H1 (cell line): ENCODE measurements at regions not wholly inside any gene's neighbourhood (a gene's known extent, or its start where the extent isn't known, plus 50 kb on each side); places are given as distances from the start of the nearest gene placed in this dataset.

ENCODE experiments used
- CTCF ChIA-PET: fragments of 300-600 bp; sonication (Branson Sonifier 250); formaldehyde crosslinking; loops from one replicate; lab custom pipeline; 2021; ENCODE audit not compliant: partially characterized antibody; lab: Charles Lee
- POLR2A ChIA-PET: fragments of 300-600 bp; sonication (Branson Sonifier 250); formaldehyde crosslinking; loops from one replicate; lab custom pipeline; 2021; ENCODE audit warnings: inconsistent platforms; ENCODE audit not compliant: partially characterized antibody; lab: Charles Lee
- DNase-seq, 2 experiments: peaks; one replicate each; pipeline versions ENCODE4 v3.0.0 to v3.0.0-alpha.2; 2010 to 2022; ENCODE audit warnings: low spot score in 2 of 2, low read depth in 1 of 2, mixed read lengths in 1 of 2
- FAIRE-seq: peaks from 2 replicates; lab custom pipeline; 2011; peaks lifted over from hg19 to GRCh38; lab: Jason Lieb, UNC
- H2AFZ ChIP-seq: 2 replicates; pipeline ENCODE4 v1.8.1; 2012; ENCODE audit warnings: low read length, inconsistent platforms
- H2AK5ac ChIP-seq: 2 replicates; pipeline ENCODE4 v1.6.1; 2013; ENCODE audit warnings: low read depth, low read length
- H2BK120ac ChIP-seq: replicated peaks from 2 replicates; pipeline ENCODE3; 2013; ENCODE audit warnings: low read depth, low read length, inconsistent platforms
- H2BK12ac ChIP-seq: 2 replicates; pipeline ENCODE4 v1.6.1; 2013; ENCODE audit warnings: low read depth, low read length
- H2BK15ac ChIP-seq: 2 replicates; pipeline ENCODE4 v1.6.1; 2013; ENCODE audit warnings: low read length
- H2BK20ac ChIP-seq: 2 replicates; pipeline ENCODE4 v1.6.1; 2013; ENCODE audit warnings: low read length
- H2BK5ac ChIP-seq: 2 replicates; pipeline ENCODE4 v1.6.1; 2013; ENCODE audit warnings: low read depth, low read length
- H3K14ac ChIP-seq: 2 replicates; pipeline ENCODE4 v1.6.1; 2013; ENCODE audit warnings: inconsistent platforms; ENCODE audit not compliant: insufficient read length
- H3K18ac ChIP-seq: 2 replicates; pipeline ENCODE4 v1.6.1; 2013; ENCODE audit warnings: low read length; ENCODE audit errors: extremely low read depth
- H3K23ac ChIP-seq: 2 replicates; pipeline ENCODE4 v1.6.1; 2013; ENCODE audit warnings: inconsistent platforms; ENCODE audit not compliant: insufficient read length
- H3K23me2 ChIP-seq: 2 replicates; pipeline ENCODE4 v1.6.1; 2013; ENCODE audit warnings: low read depth, low read length
- H3K27ac ChIP-seq: 2 replicates; pipeline ENCODE4 v1.6.1; 2011; ENCODE audit warnings: low read depth, low read length, inconsistent platforms
- H3K27me3 ChIP-seq, 4 experiments: replicated peaks in 1 of 4; 1 replicate in 1 of 4; 2 replicates in 3 of 4; pipeline versions ENCODE4 v1.6.1 to v1.8.1; 2011 to 2013; ENCODE audit warnings: low read length in 3 of 4, mild to moderate bottlenecking in 3 of 4, inconsistent platforms in 2 of 4, mixed read lengths in 2 of 4, moderate library complexity in 1 of 4; ENCODE audit not compliant: control insufficient read depth in 3 of 4, insufficient read depth in 3 of 4; ENCODE audit errors: extremely low read depth in 1 of 4
- H3K36me3 ChIP-seq, 4 experiments: 2 replicates each; pipeline versions ENCODE4 v1.6.1 to v1.8.1; 2011 to 2013; ENCODE audit warnings: mild to moderate bottlenecking in 4 of 4, low read length in 3 of 4, moderate library complexity in 2 of 4, control low read depth in 1 of 4, inconsistent platforms in 1 of 4; ENCODE audit not compliant: insufficient read depth in 4 of 4, control insufficient read depth in 2 of 4
- H3K4ac ChIP-seq: replicated peaks from 2 replicates; pipeline ENCODE3; 2013; ENCODE audit warnings: low read length, low read depth, mixed read lengths, inconsistent platforms; ENCODE audit not compliant: insufficient read length
- H3K4me1 ChIP-seq, 4 experiments: replicated peaks in 1 of 4; 1 replicate in 1 of 4; 2 replicates in 3 of 4; pipeline versions ENCODE4 v1.6.1 to v1.8.1; 2011 to 2013; ENCODE audit warnings: low read length in 3 of 4, inconsistent platforms in 2 of 4, mixed read lengths in 1 of 4; ENCODE audit not compliant: insufficient read depth in 4 of 4, control insufficient read depth in 3 of 4
- H3K4me2 ChIP-seq, 2 experiments: 2 replicates each; pipeline versions ENCODE4 v1.6.1 to v1.8.1; 2011 to 2013; ENCODE audit warnings: low read depth in 2 of 2, low read length in 2 of 2, control low read depth in 1 of 2, inconsistent platforms in 1 of 2, mild to moderate bottlenecking in 1 of 2; ENCODE audit not compliant: insufficient read depth in 1 of 2
- H3K4me3 ChIP-seq, 4 experiments: fragments of 200-600, 300-600 bp in 1 of 4; sonication (generic), shearing (Covaris generic), sonication (Bioruptor Twin) in 1 of 4; 2 replicates each; pipeline versions ENCODE4 v1.5.1 to v1.8.1; 2011 to 2016; ENCODE audit warnings: low read length in 4 of 4, low read depth in 3 of 4, control low read depth in 2 of 4, inconsistent platforms in 2 of 4, mild to moderate bottlenecking in 2 of 4, mixed read lengths in 1 of 4, moderate library complexity in 1 of 4; ENCODE audit not compliant: insufficient read depth in 2 of 4; ENCODE audit errors: extremely low read depth in 1 of 4
- H3K56ac ChIP-seq: replicated peaks from 2 replicates; pipeline ENCODE3; 2013; ENCODE audit warnings: low read depth, mild to moderate bottlenecking, mixed read lengths, low read length, inconsistent platforms; ENCODE audit not compliant: insufficient read length
- H3K79me1 ChIP-seq: 2 replicates; pipeline ENCODE4 v1.6.1; 2013; ENCODE audit warnings: low read depth, low read length, control low read depth
- H3K79me2 ChIP-seq, 2 experiments: 2 replicates each; pipeline versions ENCODE4 v1.6.1 to v1.8.1; 2012 to 2013; ENCODE audit warnings: low read length in 2 of 2, mild to moderate bottlenecking in 2 of 2, inconsistent platforms in 1 of 2; ENCODE audit not compliant: insufficient read depth in 2 of 2, control insufficient read depth in 1 of 2
- H3K9ac ChIP-seq, 4 experiments: replicated peaks in 1 of 4; 1 replicate in 1 of 4; 2 replicates in 3 of 4; pipeline versions ENCODE4 v1.6.1 to v1.8.1; 2011 to 2013; ENCODE audit warnings: low read depth in 3 of 4, low read length in 3 of 4, control low read depth in 2 of 4, mild to moderate bottlenecking in 2 of 4, moderate library complexity in 2 of 4, inconsistent platforms in 1 of 4; ENCODE audit errors: extremely low read depth in 1 of 4
- H3K9me3 ChIP-seq, 2 experiments: 2 replicates each; pipeline versions ENCODE4 v1.6.1 to v1.8.1; 2012 to 2013; ENCODE audit warnings: mild to moderate bottlenecking in 2 of 2, moderate library complexity in 2 of 2, control low read depth in 1 of 2, inconsistent platforms in 1 of 2, low read depth in 1 of 2, low read length in 1 of 2, mixed read lengths in 1 of 2; ENCODE audit not compliant: insufficient read depth in 2 of 2
- H4K20me1 ChIP-seq, 2 experiments: replicated peaks in 1 of 2; 2 replicates each; pipeline versions ENCODE3 to v1.8.1; 2011 to 2013; ENCODE audit warnings: inconsistent platforms in 2 of 2, low read length in 2 of 2, mild to moderate bottlenecking in 1 of 2; ENCODE audit not compliant: insufficient read depth in 2 of 2, control insufficient read depth in 1 of 2
- H4K5ac ChIP-seq: 2 replicates; pipeline ENCODE4 v1.6.1; 2013; ENCODE audit warnings: low read length, low read depth, mixed read lengths, inconsistent platforms; ENCODE audit not compliant: insufficient read length
- H4K8ac ChIP-seq: 2 replicates; pipeline ENCODE4 v1.8.0; 2013; ENCODE audit warnings: mild to moderate bottlenecking, moderate library complexity, low read length, inconsistent platforms; ENCODE audit not compliant: insufficient read depth; ENCODE audit errors: extremely low read depth
- H4K91ac ChIP-seq: replicated peaks from 2 replicates; pipeline ENCODE3; 2013; ENCODE audit warnings: low read length, mixed read lengths, inconsistent platforms; ENCODE audit not compliant: insufficient read length
- BRCA1 ChIP-seq: IDR thresholded peaks from 2 replicates; pipeline ENCODE4 v1.6.1; 2012; ENCODE audit warnings: low read depth, low read length, improper control_type of control experiment
- CHD2 ChIP-seq: IDR thresholded peaks from 2 replicates; pipeline ENCODE4 v1.6.1; 2012; ENCODE audit warnings: low read length, improper control_type of control experiment
- CTBP2 ChIP-seq: IDR thresholded peaks from 2 replicates; pipeline ENCODE4 v1.7.0; 2011; ENCODE audit warnings: borderline replicate concordance, mild to moderate bottlenecking, moderate library complexity, mixed read lengths, low read length; ENCODE audit not compliant: insufficient read depth, insufficient read length
- HDAC2 ChIP-seq, 2 experiments: fragments of 300-600 bp in 1 of 2; sonication (generic) in 1 of 2; IDR thresholded peaks; 2 replicates each; pipeline ENCODE4 v1.6.1; 2011 to 2012; ENCODE audit warnings: low read depth in 2 of 2, low read length in 2 of 2, mild to moderate bottlenecking in 2 of 2, moderate library complexity in 2 of 2, borderline replicate concordance in 1 of 2, inconsistent platforms in 1 of 2
- HDAC6 ChIP-seq: IDR thresholded peaks from one replicate; pipeline ENCODE4 v1.7.1; 2012; ENCODE audit warnings: low read depth, mild to moderate bottlenecking, inconsistent platforms, low read length, moderate library complexity
- JUND ChIP-seq: IDR thresholded peaks from 2 replicates; pipeline ENCODE4 v1.6.1; 2011; ENCODE audit warnings: mild to moderate bottlenecking, improper control_type of control experiment, low read length
- KDM1A ChIP-seq: fragments of 200-600, 300-600 bp; sonication (generic); IDR thresholded peaks from 2 replicates; pipeline ENCODE4 v1.7.1; 2016; ENCODE audit warnings: mild to moderate bottlenecking, low read length, borderline replicate concordance
- KDM5A ChIP-seq: fragments of 200-600 bp; IDR thresholded peaks from 2 replicates; pipeline ENCODE4 v1.7.1; 2012; ENCODE audit warnings: mild to moderate bottlenecking, low read length, inconsistent platforms, mixed read lengths
- MAFK ChIP-seq: IDR thresholded peaks from 2 replicates; pipeline ENCODE4 v1.6.1; 2012; ENCODE audit warnings: low read depth, mild to moderate bottlenecking, improper control_type of control experiment, low read length
- POLR2AphosphoS5 ChIP-seq: IDR thresholded peaks from 2 replicates; pipeline ENCODE4 v1.6.1; 2011; ENCODE audit warnings: low read depth, low read length
- RAD21 ChIP-seq, 2 experiments: IDR thresholded peaks in 1 of 2; conservative IDR thresholded peaks in 1 of 2; 2 replicates each; pipeline ENCODE4 v1.6.1; 2011; ENCODE audit warnings: low read depth in 2 of 2, low read length in 2 of 2, improper control_type of control experiment in 1 of 2, inconsistent platforms in 1 of 2, mild to moderate bottlenecking in 1 of 2, moderate library complexity in 1 of 2
- SAP30 ChIP-seq: fragments of 300-600 bp; sonication (generic); IDR thresholded peaks from 2 replicates; pipeline ENCODE4 v1.7.1; 2012; ENCODE audit warnings: low read length, moderate library complexity, mild to moderate bottlenecking, inconsistent platforms; ENCODE audit not compliant: insufficient read depth, insufficient replicate concordance
- SRF ChIP-seq: IDR thresholded peaks from 2 replicates; pipeline ENCODE4 v1.6.1; 2011; ENCODE audit warnings: mild to moderate bottlenecking, low read depth, low read length, moderate library complexity
- SUZ12 ChIP-seq: fragments of 200-600 bp; sonication (generic); IDR thresholded peaks from 2 replicates; pipeline ENCODE4 v1.6.1; 2012; ENCODE audit warnings: mild to moderate bottlenecking, inconsistent platforms, low read length, moderate library complexity, mixed read lengths
- TBP ChIP-seq: IDR thresholded peaks from 2 replicates; pipeline ENCODE4 v1.6.1; 2011; ENCODE audit warnings: low read depth, low read length, improper control_type of control experiment
- ZNF274 ChIP-seq: IDR thresholded peaks from 2 replicates; pipeline ENCODE4 v1.7.0; 2012; ENCODE audit warnings: low read length, borderline replicate concordance; ENCODE audit errors: extremely low read depth

DNA sequence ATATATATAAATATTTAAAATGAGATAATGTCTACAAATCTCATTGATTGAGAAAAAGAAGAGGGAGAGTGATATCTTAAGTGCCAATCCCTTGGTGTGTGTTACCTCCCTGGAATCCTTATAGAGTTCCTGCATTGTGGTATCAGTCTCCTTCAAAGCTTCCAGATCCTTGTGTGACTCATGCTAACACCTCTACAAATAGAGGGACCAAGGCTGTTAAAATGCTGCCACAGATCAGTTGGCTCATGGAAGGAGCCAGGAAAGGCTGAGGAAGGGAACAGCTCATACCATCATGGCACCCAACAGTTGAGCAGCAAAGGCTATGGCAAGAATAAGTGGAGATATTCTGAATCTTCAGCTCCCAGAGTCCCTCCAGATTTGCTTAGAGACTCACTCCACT, 163.6 kb upstream of the ISX start:
- ChIA-PET CTCF (no interaction called here), POLR2A (no interaction called here)
- Histone ChIP-seq H3K9me3 (no peaks in the 10 kb centered on the region), H4K5ac (no peak overlapping the region), H2AK5ac (no peak overlapping the region), H3K4me3 (no peak overlapping the region), H2BK120ac (no peak overlapping the region), H2BK15ac (no peak overlapping the region), H3K4me2 (no peak overlapping the region), H3K4ac (no peak overlapping the region), H3K27me3 (no peaks in the 10 kb centered on the region; a peak in 1 of 7 replicates), H3K79me1 (no peaks in the 10 kb centered on the region), H3K56ac (no peak overlapping the region), H2AFZ (no peak overlapping the region), H3K14ac (no peak overlapping the region), H4K91ac (no peak overlapping the region), H2BK12ac (no peak overlapping the region), H3K36me3 (no peaks in the 10 kb centered on the region), H3K23me2 (no peaks in the 10 kb centered on the region), H3K18ac (no peak overlapping the region), H4K8ac (no peak overlapping the region), H3K79me2 (no peaks in the 10 kb centered on the region), H3K27ac (no peak overlapping the region), H2BK20ac (no peak overlapping the region), H3K23ac (no peak overlapping the region), H4K20me1 (no peaks in the 10 kb centered on the region), H3K4me1 (no peaks in the 10 kb centered on the region), H3K9ac (no peak overlapping the region), H2BK5ac (no peak overlapping the region)
- FAIRE-seq, result no peak
- DNase-seq, result no peak
- TF ChIP-seq SAP30, result no peak
- no peak for TF ChIP-seq HDAC6
- no peak for TF ChIP-seq KDM1A
- TF ChIP-seq BRCA1, result no peak
- no peak for TF ChIP-seq ZNF274
- no peak for TF ChIP-seq KDM5A
- TF ChIP-seq MAFK, result no peak
- TF ChIP-seq POLR2AphosphoS5, result no peak
- no peak for TF ChIP-seq CHD2
- TF ChIP-seq SRF, result no peak
- no peak for TF ChIP-seq JUND
- TF ChIP-seq CTBP2, result no peak
- TF ChIP-seq HDAC2 (IDR thresholded peaks at IDR 0.05; ENCODE audit: borderline replicate concordance in 1 of 2, low read depth in 2 of 2, low read length in 2 of 2), result no peak
- no peak for TF ChIP-seq TBP
- no peak for TF ChIP-seq SUZ12
- no peak for TF ChIP-seq RAD21 (IDR thresholded peaks at IDR 0.05 in 1 of 2, conservative IDR thresholded peaks at IDR 0.05 in 1 of 2; ENCODE audit: low read depth in 2 of 2, low read length in 2 of 2)
